GM23338 (cell line): ENCODE measurements at regions not wholly inside any gene's neighbourhood (a gene's known extent, or its start where the extent isn't known, plus 50 kb on each side); places are given as distances from the start of the nearest gene placed in this dataset.

Experiments used
- ATAC-seq: fragments of 200-7000 bp; cut with Tn5 transposase; 3 replicates; pipeline ENCODE4 v1.9.1; 2020
- DNase-seq: peaks from one replicate; pipeline ENCODE4 v3.0.0-alpha.2; 2015; ENCODE audit warnings: low spot score
- H2AFZ ChIP-seq: fragments of 200-600 bp; sonication (generic); 2 replicates; pipeline ENCODE4 v1.8.0; 2016; ENCODE audit warnings: antibody characterized with exemption, mild to moderate bottlenecking, moderate library complexity
- H3F3A ChIP-seq: fragments of 200-600 bp; sonication (generic); replicated peaks from 2 replicates; pipeline ENCODE4 v1.8.0; 2017; ENCODE audit warnings: antibody characterized with exemption, mixed run types, low read depth
- H3K27ac ChIP-seq: fragments of 200-600 bp; sonication (generic); 2 replicates; pipeline ENCODE4 v1.6.1; 2016; ENCODE audit warnings: low read depth
- H3K27me3 ChIP-seq: fragments of 200-600 bp; sonication (generic); 2 replicates; pipeline ENCODE4 v1.8.0; 2016; ENCODE audit warnings: mild to moderate bottlenecking, mixed run types, moderate library complexity; ENCODE audit not compliant: insufficient read depth
- H3K36me3 ChIP-seq: fragments of 200-600 bp; sonication (generic); 2 replicates; pipeline ENCODE4 v1.8.0; 2016; ENCODE audit warnings: mild to moderate bottlenecking; ENCODE audit not compliant: insufficient read depth
- H3K4me1 ChIP-seq: fragments of 200-600 bp; sonication (generic); 2 replicates; pipeline ENCODE4 v1.8.0; 2016; ENCODE audit warnings: mild to moderate bottlenecking, moderate library complexity; ENCODE audit not compliant: insufficient read depth
- H3K4me2 ChIP-seq: fragments of 200-600 bp; sonication (generic); 2 replicates; pipeline ENCODE4 v1.7.1; 2017; ENCODE audit warnings: mixed run types
- H3K4me3 ChIP-seq: fragments of 200-600 bp; sonication (generic); 2 replicates; pipeline ENCODE4 v1.6.1; 2016; ENCODE audit warnings: mixed run types
- H3K79me2 ChIP-seq: fragments of 200-600 bp; sonication (generic); replicated peaks from 2 replicates; pipeline ENCODE4 v1.8.0; 2017; ENCODE audit warnings: mild to moderate bottlenecking; ENCODE audit not compliant: insufficient read depth
- H3K9me2 ChIP-seq: fragments of 200-600 bp; sonication (generic); 2 replicates; pipeline ENCODE4 v1.8.0; 2017; ENCODE audit not compliant: insufficient read depth
- H4K20me1 ChIP-seq: fragments of 200-600 bp; sonication (generic); replicated peaks from 2 replicates; pipeline ENCODE4 v1.8.0; 2017; ENCODE audit warnings: mild to moderate bottlenecking; ENCODE audit not compliant: insufficient read depth
- H3K27ac Mint-ChIP-seq: 2 replicates; pipeline ENCODE4 v1.8.0; 2020; ENCODE audit warnings: inconsistent platforms, mild to moderate bottlenecking, moderate library complexity, mixed read lengths
- H3K27me3 Mint-ChIP-seq: 3 replicates; pipeline ENCODE4 v1.8.0; 2022; ENCODE audit warnings: low read depth, mild to moderate bottlenecking, moderate library complexity, mixed read lengths, inconsistent platforms; ENCODE audit not compliant: insufficient read depth, poor library complexity
- H3K36me3 Mint-ChIP-seq: 3 replicates; pipeline ENCODE4 v1.8.0; 2021; ENCODE audit warnings: low read depth, mild to moderate bottlenecking, inconsistent platforms, moderate library complexity, mixed read lengths
- H3K4me1 Mint-ChIP-seq: 3 replicates; pipeline ENCODE4 v1.8.0; 2020; ENCODE audit warnings: mild to moderate bottlenecking, inconsistent platforms, mixed read lengths
- H3K4me3 Mint-ChIP-seq: 3 replicates; pipeline ENCODE4 v1.8.0; 2021; ENCODE audit warnings: moderate library complexity, mild to moderate bottlenecking, inconsistent platforms, mixed read lengths
- H3K9me3 Mint-ChIP-seq: 3 replicates; pipeline ENCODE4 v1.8.0; 2020; ENCODE audit warnings: moderate library complexity, mild to moderate bottlenecking, inconsistent platforms, mixed read lengths
- CTCF ChIP-seq, 2 experiments: fragments of 200-600 bp in 1 of 2; sonication (generic) in 1 of 2; conservative IDR thresholded peaks; 2 replicates each; pipeline versions ENCODE4 v1.5.1 to v1.6.1; 2016 to 2017; ENCODE audit warnings: antibody characterized with exemption in 2 of 2, low read depth in 2 of 2, mild to moderate bottlenecking in 2 of 2, moderate library complexity in 1 of 2
- ETS1 ChIP-seq: IDR thresholded peaks from 2 replicates; pipeline ENCODE4 v1.6.1; 2016; ENCODE audit warnings: antibody characterized with exemption
- REST ChIP-seq: IDR thresholded peaks from one replicate; pipeline ENCODE4 v1.6.1; 2018; ENCODE audit warnings: antibody characterized with exemption; ENCODE audit not compliant: unreplicated experiment
- STAT1 ChIP-seq: IDR thresholded peaks from one replicate; pipeline ENCODE4 v1.6.1; 2016; ENCODE audit warnings: antibody characterized with exemption; ENCODE audit not compliant: unreplicated experiment
- ZNF462 ChIP-seq: fragments of 250-450 bp; sonication (Bioruptor Pico); IDR thresholded peaks from 2 replicates; pipeline ENCODE4 v1.5.0; 2020; ENCODE audit warnings: mild to moderate bottlenecking, moderate library complexity

- H2AFZ ChIP-seq = no peak overlapping the region
- no peaks in the 10 kb centered on the region for H3K27me3 ChIP-seq
- Mint-ChIP-seq H3K27ac (no peak overlapping the region), H3K9me3 (peaks cover 9% of the 10 kb centered on the region), H3K4me1 (peaks cover 7% of the 10 kb centered on the region; the same call in 2 of the 3 replicates), H3K27me3 (no peaks in the 10 kb centered on the region), H3K36me3 (peaks cover 4% of the 10 kb centered on the region; the same call in 2 of the 3 replicates), H3K4me3 (no peak overlapping the region)
- no peaks in the 10 kb centered on the region for H3K4me1 ChIP-seq
- no peak overlapping the region for H3K4me2 ChIP-seq
- no peaks in the 10 kb centered on the region for H4K20me1 ChIP-seq
- no peaks in the 10 kb centered on the region for H3F3A ChIP-seq
- no peak for ATAC-seq
- no peak overlapping the region for H3K27ac ChIP-seq
- no peak for DNase-seq
- no peak overlapping the region for H3K4me3 ChIP-seq
- H3K79me2 ChIP-seq = no peaks in the 10 kb centered on the region
- TF ChIP-seq REST = no peak
- TF ChIP-seq ETS1 = no peak
- no peak for TF ChIP-seq CTCF (conservative IDR thresholded peaks at IDR 0.05; ENCODE audit: low read depth in 2 of 2)
- TF ChIP-seq STAT1 = no peak
- H3K9me2 ChIP-seq = no peaks in the 10 kb centered on the region
- H3K36me3 ChIP-seq = peaks cover 2% of the 10 kb centered on the region; the same call in 1 of the 2 replicates
Observed at GRCh38 chr1:103859721-103860120, 110.0 kb downstream of the AMY1C start.

- no peak overlapping the region for H3K27ac ChIP-seq
- DNase-seq (no peak), ATAC-seq (no peak)
- H3K4me1 ChIP-seq = no peaks in the 10 kb centered on the region
- no peaks in the 10 kb centered on the region for H3K36me3 ChIP-seq
- no peak overlapping the region for H2AFZ ChIP-seq
- H4K20me1 ChIP-seq = no peaks in the 10 kb centered on the region
- Mint-ChIP-seq H3K27ac (no peak overlapping the region), H3K27me3 (no peaks in the 10 kb centered on the region), H3K36me3 (no peaks in the 10 kb centered on the region), H3K4me3 (no peak overlapping the region), H3K4me1 (no peaks in the 10 kb centered on the region), H3K9me3 (no peaks in the 10 kb centered on the region)
- peaks cover 4% of the 10 kb centered on the region; the same call in 1 of the 2 replicates for H3K9me2 ChIP-seq
- H3K4me2 ChIP-seq = no peak overlapping the region
- no peaks in the 10 kb centered on the region for H3K79me2 ChIP-seq
- H3K4me3 ChIP-seq = no peak overlapping the region
- no peaks in the 10 kb centered on the region for H3K27me3 ChIP-seq
- H3F3A ChIP-seq = no peaks in the 10 kb centered on the region
- no peak for TF ChIP-seq ZNF462 (CRISPR knock-in tag)
Observed at GRCh38 chr1:103898576-103899345, 149.1 kb downstream of the AMY1C start.
